Glomerular visceral epithelial cell (primary cell): ENCODE measurements at regions not wholly inside any gene's neighbourhood (a gene's known extent, or its start where the extent isn't known, plus 50 kb on each side); places are given as distances from the start of the nearest gene placed in this dataset.
A peak's percentile ranks its signal among the peaks of the same experiment; 100 is the strongest.

ENCODE experiments used
- DNase-seq: peaks from one replicate; pipeline ENCODE4 v3.0.0-alpha.2; 2016; ENCODE audit errors: extremely low spot score

- DNase-seq = peak; percentile 96
Observed at GRCh38 chr1:243944429-243945160, 94.6 kb upstream of the AKT3 start.

GRCh38 chr1:243943671-243944428 is 93.8 kb upstream of the AKT3 start:
- peak; percentile 84 for DNase-seq

- DNase-seq = no peak
Observed at GRCh38 chr1:243942196-243943150, 92.4 kb upstream of the AKT3 start.

- no peak for DNase-seq
Observed at GRCh38 chr1:243940451-243940850, 90.4 kb upstream of the AKT3 start.

GRCh38 chr1:243939167-243939848 is 89.3 kb upstream of the AKT3 start:
- no peak for DNase-seq

GRCh38 chr1:243938208-243938607 is 88.2 kb upstream of the AKT3 start:
- DNase-seq = no peak

- DNase-seq = no peak
Observed at GRCh38 chr1:243933495-243933894, 83.5 kb upstream of the AKT3 start.

GRCh38 chr1:243931957-243932356 is 81.9 kb upstream of the AKT3 start:
- DNase-seq = no peak

GRCh38 chr1:243930822-243931671 is 81.0 kb upstream of the AKT3 start:
- DNase-seq = no peak

GRCh38 chr1:243927381-243927780 is 77.3 kb upstream of the AKT3 start:
- DNase-seq = no peak

- DNase-seq = peak; percentile 91
Observed at GRCh38 chr1:243926803-243927245, 76.8 kb upstream of the AKT3 start.

GRCh38 chr1:243926299-243926698 is 76.3 kb upstream of the AKT3 start:
- no peak for DNase-seq

- DNase-seq = peak; percentile 15
Observed at GRCh38 chr1:243924588-243925349, 74.7 kb upstream of the AKT3 start.

- peak; percentile 51 for DNase-seq
Observed at GRCh38 chr1:243924188-243924587, 74.1 kb upstream of the AKT3 start.

- no peak for DNase-seq
Observed at GRCh38 chr1:243923292-243924171, 73.5 kb upstream of the AKT3 start.

- DNase-seq = no peak
Observed at GRCh38 chr1:243921111-243921510, 71.1 kb upstream of the AKT3 start.

GRCh38 chr1:243917863-243918565 is 68.0 kb upstream of the AKT3 start:
- DNase-seq = peak; percentile 24
